Panc1 (cell line): ENCODE measurements at regions not wholly inside any gene's neighbourhood (a gene's known extent, or its start where the extent isn't known, plus 50 kb on each side); places are given as distances from the start of the nearest gene placed in this dataset.

Experiments used
- ATAC-seq: fragments of 200-7000 bp; cut with Tn5 transposase; 2 replicates; pipeline ENCODE4 v1.9.1; 2020; ENCODE audit warnings: mild to moderate bottlenecking, moderate library complexity
- BruUV-seq: library from RNA; stranded (reverse); fragments of 400-500 nt; replicated peaks from 2 replicates; lab custom pipeline; 2021; lab: Mats Ljungman, UMichigan
- CTCF ChIA-PET: fragments of 300-600 bp; sonication (Branson Sonifier 250); formaldehyde crosslinking; loops from one replicate; lab custom pipeline; 2022; ENCODE audit warnings: antibody characterized with exemption; lab: Charles Lee
- POLR2A ChIA-PET: fragments of 300-600 bp; sonication (Branson Sonifier 250); formaldehyde crosslinking; loops from one replicate; lab custom pipeline; 2022; ENCODE audit warnings: antibody characterized with exemption; lab: Charles Lee
- DNase-seq: peaks from one replicate; pipeline ENCODE4 v3.0.0-alpha.2; 2010; ENCODE audit warnings: low read depth, low spot score
- H3K27ac ChIP-seq: 2 replicates; pipeline ENCODE4 v1.5.1; 2011; ENCODE audit warnings: mild to moderate bottlenecking, low read length, inconsistent platforms
- H3K27me3 ChIP-seq: fragments of 200-500 bp; sonication (Bioruptor generic); 2 replicates; pipeline ENCODE4 v1.6.0; 2014; ENCODE audit warnings: low read length, inconsistent platforms; ENCODE audit not compliant: control insufficient read depth, insufficient read depth
- H3K36me3 ChIP-seq: fragments of 200-500 bp; sonication (Bioruptor generic); 2 replicates; pipeline ENCODE4 v1.5.1; 2014; ENCODE audit warnings: inconsistent platforms, mild to moderate bottlenecking, low read length, moderate library complexity; ENCODE audit not compliant: control insufficient read depth, insufficient read depth
- H3K4me1 ChIP-seq: 2 replicates; pipeline ENCODE4 v1.5.1; 2011; ENCODE audit warnings: inconsistent platforms, mild to moderate bottlenecking, low read length, moderate library complexity; ENCODE audit not compliant: control insufficient read depth, insufficient read depth
- H3K4me3 ChIP-seq, 2 experiments: 2 replicates each; pipeline ENCODE4 v1.5.1; 2011 to 2012; ENCODE audit warnings: low read depth in 2 of 2, low read length in 2 of 2, mild to moderate bottlenecking in 2 of 2, inconsistent platforms in 1 of 2, moderate library complexity in 1 of 2
- H3K9me3 ChIP-seq: fragments of 200-500 bp; sonication (Bioruptor generic); 2 replicates; pipeline ENCODE4 v1.5.1; 2014; ENCODE audit warnings: low read depth, mild to moderate bottlenecking, inconsistent platforms, low read length, moderate library complexity; ENCODE audit not compliant: control insufficient read depth, insufficient read depth
- POLR2AphosphoS5 ChIP-seq: IDR thresholded peaks from 2 replicates; pipeline ENCODE4 v1.6.1; 2012; ENCODE audit warnings: mild to moderate bottlenecking, low read depth, low read length, moderate library complexity
- REST ChIP-seq, 2 experiments: IDR thresholded peaks; 2 replicates each; pipeline ENCODE4 v1.6.1; 2011 to 2012; ENCODE audit warnings: low read depth in 2 of 2, control low read depth in 1 of 2, low read length in 1 of 2, mild to moderate bottlenecking in 1 of 2, moderate library complexity in 1 of 2; ENCODE audit not compliant: insufficient read depth in 1 of 2
- SIN3A ChIP-seq: IDR thresholded peaks from 2 replicates; pipeline ENCODE4 v1.6.1; 2012; ENCODE audit warnings: low read depth, mild to moderate bottlenecking, low read length, moderate library complexity, borderline replicate concordance; ENCODE audit not compliant: insufficient read depth
- TCF7L2 ChIP-seq: IDR thresholded peaks from 2 replicates; pipeline ENCODE4 v1.6.1; 2011; ENCODE audit warnings: mild to moderate bottlenecking, low read depth, low read length, inconsistent platforms
- in situ Hi-C: cut with HindIII; loops from 2 replicates; pipeline ENCODE4 v1.10.0; 2016; ENCODE audit warnings: low sequenced_read_pairs, low pct_unique_long_range_greater_than_20kb
- intact Hi-C: fragments of 100-400 bp; cut with micrococcal nuclease; formaldehyde crosslinking; loops from one replicate; pipeline ENCODE4 v1.10.0; 2022; ENCODE audit not compliant: unreplicated experiment
- TF ChIP-seq, protein P1 (sequence below): fragments of 450-650 bp; IDR thresholded peaks from 2 replicates; pipeline ENCODE4 v1.5.1; 2017; ENCODE audit warnings: mild to moderate bottlenecking

- no TSS peak for BruUV-seq
- Histone ChIP-seq H3K9me3 (no peaks in the 10 kb centered on the region), H3K27me3 (no peaks in the 10 kb centered on the region), H3K4me3 (no peak overlapping the region), H3K4me1 (no peaks in the 10 kb centered on the region), H3K27ac (no peak overlapping the region), H3K36me3 (no peaks in the 10 kb centered on the region)
- ChIA-PET CTCF (no interaction called here), POLR2A (no interaction called here)
- in situ Hi-C loops = no loop called here
- intact Hi-C loops = no loop called here
- TF ChIP-seq REST (IDR thresholded peaks at IDR 0.05; ENCODE audit: insufficient read depth in 1 of 2, low read depth in 2 of 2, low read length in 1 of 2) = no peak
- no peak for TF ChIP-seq POLR2AphosphoS5
- TF ChIP-seq, protein P1, sequence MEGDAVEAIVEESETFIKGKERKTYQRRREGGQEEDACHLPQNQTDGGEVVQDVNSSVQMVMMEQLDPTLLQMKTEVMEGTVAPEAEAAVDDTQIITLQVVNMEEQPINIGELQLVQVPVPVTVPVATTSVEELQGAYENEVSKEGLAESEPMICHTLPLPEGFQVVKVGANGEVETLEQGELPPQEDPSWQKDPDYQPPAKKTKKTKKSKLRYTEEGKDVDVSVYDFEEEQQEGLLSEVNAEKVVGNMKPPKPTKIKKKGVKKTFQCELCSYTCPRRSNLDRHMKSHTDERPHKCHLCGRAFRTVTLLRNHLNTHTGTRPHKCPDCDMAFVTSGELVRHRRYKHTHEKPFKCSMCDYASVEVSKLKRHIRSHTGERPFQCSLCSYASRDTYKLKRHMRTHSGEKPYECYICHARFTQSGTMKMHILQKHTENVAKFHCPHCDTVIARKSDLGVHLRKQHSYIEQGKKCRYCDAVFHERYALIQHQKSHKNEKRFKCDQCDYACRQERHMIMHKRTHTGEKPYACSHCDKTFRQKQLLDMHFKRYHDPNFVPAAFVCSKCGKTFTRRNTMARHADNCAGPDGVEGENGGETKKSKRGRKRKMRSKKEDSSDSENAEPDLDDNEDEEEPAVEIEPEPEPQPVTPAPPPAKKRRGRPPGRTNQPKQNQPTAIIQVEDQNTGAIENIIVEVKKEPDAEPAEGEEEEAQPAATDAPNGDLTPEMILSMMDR = no peak
- no peak for TF ChIP-seq TCF7L2
- TF ChIP-seq SIN3A = no peak
- no peak for ATAC-seq
- no peak for DNase-seq
These were observed 303.1 kb downstream of the SS18 start for GRCh38 chr18:25787276-25787675.

DNA sequence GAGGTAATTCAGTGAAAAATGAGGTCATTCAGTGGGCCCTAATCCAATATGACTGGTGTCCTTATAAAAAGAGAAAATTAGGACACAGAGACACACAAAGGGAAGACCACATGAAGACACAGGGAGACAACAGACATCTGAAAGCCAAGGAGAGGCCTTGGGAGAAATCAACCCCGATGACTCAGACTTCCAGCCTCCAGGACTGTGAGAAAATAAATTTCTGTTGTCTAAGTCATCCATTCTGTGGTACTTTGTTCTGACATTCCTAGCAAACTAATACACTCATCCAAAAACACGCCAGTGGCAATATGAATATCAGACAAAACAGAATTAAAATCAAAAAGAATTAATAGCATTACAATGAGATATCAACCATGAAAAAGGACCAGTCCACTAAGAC, 303.7 kb downstream of the SS18 start:
- TF ChIP-seq TCF7L2 = no peak
- TF ChIP-seq REST (IDR thresholded peaks at IDR 0.05; ENCODE audit: insufficient read depth in 1 of 2, low read depth in 2 of 2, low read length in 1 of 2) = no peak
- TF ChIP-seq SIN3A = no peak
- TF ChIP-seq POLR2AphosphoS5 = no peak
- no peaks in the 10 kb centered on the region for H3K4me1 ChIP-seq
- ChIA-PET CTCF (no interaction called here), POLR2A (no interaction called here)
- ATAC-seq (no peak), DNase-seq (no peak)
- intact Hi-C loops (no loop called here), in situ Hi-C loops (no loop called here)
- no peak overlapping the region for H3K27ac ChIP-seq
- H3K27me3 ChIP-seq = no peaks in the 10 kb centered on the region
- BruUV-seq = no TSS peak
- H3K4me3 ChIP-seq = no peak overlapping the region
- H3K9me3 ChIP-seq = no peaks in the 10 kb centered on the region
- H3K36me3 ChIP-seq = no peaks in the 10 kb centered on the region
